ENCODE measurements at regions not wholly inside any gene's neighbourhood (a gene's known extent, or its start where the extent isn't known, plus 50 kb on each side); places are given as distances from the start of the nearest gene placed in this dataset.

GRCh38 chr1:164417016-164417704 is 141.8 kb upstream of the PBX1 start:
- in situ Hi-C loops (cut with MboI), result no loop called here
- H3K9ac ChIP-seq, result no peak overlapping the region
- H3K4me3 ChIP-seq, result no peak overlapping the region
- H4K20me1 ChIP-seq (ENCODE audit: insufficient read depth), result no peaks in the 10 kb centered on the region
- H3F3A ChIP-seq (ENCODE audit: insufficient read depth), result no peaks in the 10 kb centered on the region
- no peaks in the 10 kb centered on the region for H3K9me3 ChIP-seq (ENCODE audit: low read depth)
- no peak overlapping the region for H3K27ac ChIP-seq
- no peaks in the 10 kb centered on the region for H3K4me1 ChIP-seq (ENCODE audit: insufficient read depth)
- no peaks in the 10 kb centered on the region for H3K9me2 ChIP-seq (ENCODE audit: insufficient read depth)
- H3K4me2 ChIP-seq (ENCODE audit: unreplicated experiment), result no peak overlapping the region
- TF ChIP-seq EZH2phosphoT487 (IDR thresholded peaks at IDR 0.05; ENCODE audit: insufficient read depth, low read depth), result no peak
- TF ChIP-seq EZH2 (IDR thresholded peaks at IDR 0.05; ENCODE audit: insufficient read depth, poor library complexity, severe bottlenecking), result no peak
- H3K27me3 ChIP-seq (replicated peaks; ENCODE audit: insufficient read depth), result peaks cover 29% of the 10 kb centered on the region
- no peaks in the 10 kb centered on the region for H3K36me3 ChIP-seq (ENCODE audit: low read depth)
- H2AFZ ChIP-seq, result no peak overlapping the region
- no peaks in the 10 kb centered on the region for H3K79me2 ChIP-seq (ENCODE audit: insufficient read depth)
- WGBS, 2 experiments (ENCODE audit: low coverage in 1 of 2, low lambda C conversion rate in 2 of 2, missing lambda C conversion rate in 2 of 2), result 14 to 19% methylated on average over 2 of the region's 2 CpGs
- DNase-seq, result no peak

- Histone ChIP-seq H3K4me1 (ENCODE audit: insufficient read depth) (no peaks in the 10 kb centered on the region), H2AFZ (no peak overlapping the region), H3K4me3 (no peak overlapping the region), H3F3A (ENCODE audit: insufficient read depth) (no peaks in the 10 kb centered on the region), H3K4me2 (ENCODE audit: unreplicated experiment) (no peak overlapping the region), H3K9me2 (ENCODE audit: insufficient read depth) (no peaks in the 10 kb centered on the region), H4K20me1 (ENCODE audit: insufficient read depth) (no peaks in the 10 kb centered on the region), H3K36me3 (ENCODE audit: low read depth) (no peaks in the 10 kb centered on the region), H3K27me3 (replicated peaks; ENCODE audit: insufficient read depth) (peaks cover 12% of the 10 kb centered on the region; the same call in 1 of the 2 replicates), H3K9me3 (ENCODE audit: low read depth) (no peaks in the 10 kb centered on the region), H3K9ac (no peak overlapping the region), H3K27ac (no peak overlapping the region), H3K79me2 (ENCODE audit: insufficient read depth) (no peaks in the 10 kb centered on the region)
- in situ Hi-C loops (cut with MboI), result no loop called here
- 74 to 90% methylated on average over 1 of the region's 1 CpG for whole genome bisulfite sequencing, 2 experiments (ENCODE audit: low coverage in 1 of 2, low lambda C conversion rate in 2 of 2, missing lambda C conversion rate in 2 of 2)
- TF ChIP-seq EZH2 (IDR thresholded peaks at IDR 0.05; ENCODE audit: insufficient read depth, poor library complexity, severe bottlenecking) (no peak), EZH2phosphoT487 (IDR thresholded peaks at IDR 0.05; ENCODE audit: insufficient read depth, low read depth) (no peak)
- DNase-seq, result no peak
Observed at GRCh38 chr1:164423136-164423535, 135.8 kb upstream of the PBX1 start.

GRCh38 chr1:164433141-164433817 is 125.7 kb upstream of the PBX1 start:
- no peak overlapping the region for H3K4me3 ChIP-seq
- H3K36me3 ChIP-seq (ENCODE audit: low read depth), result no peaks in the 10 kb centered on the region
- no peak for DNase-seq
- no peaks in the 10 kb centered on the region for H3K4me1 ChIP-seq (ENCODE audit: insufficient read depth)
- H3F3A ChIP-seq (ENCODE audit: insufficient read depth), result no peaks in the 10 kb centered on the region
- H3K9ac ChIP-seq, result no peak overlapping the region
- no peak overlapping the region for H3K4me2 ChIP-seq (ENCODE audit: unreplicated experiment)
- TF ChIP-seq EZH2 (IDR thresholded peaks at IDR 0.05; ENCODE audit: insufficient read depth, poor library complexity, severe bottlenecking), result no peak
- in situ Hi-C loops (cut with MboI), result no loop called here
- no peaks in the 10 kb centered on the region for H4K20me1 ChIP-seq (ENCODE audit: insufficient read depth)
- H3K27ac ChIP-seq, result no peak overlapping the region
- no peaks in the 10 kb centered on the region for H3K79me2 ChIP-seq (ENCODE audit: insufficient read depth)
- 4 to 7% methylated on average over 3 of the region's 3 CpGs for WGBS, 2 experiments (ENCODE audit: low coverage in 1 of 2, low lambda C conversion rate in 2 of 2, missing lambda C conversion rate in 2 of 2)
- H3K27me3 ChIP-seq (replicated peaks; ENCODE audit: insufficient read depth), result no peaks in the 10 kb centered on the region
- no peaks in the 10 kb centered on the region for H3K9me3 ChIP-seq (ENCODE audit: low read depth)
- no peaks in the 10 kb centered on the region for H3K9me2 ChIP-seq (ENCODE audit: insufficient read depth)
- no peak overlapping the region for H2AFZ ChIP-seq

- no peak for TF ChIP-seq EZH2phosphoT487 (IDR thresholded peaks at IDR 0.05; ENCODE audit: insufficient read depth, low read depth)
- no peak for TF ChIP-seq EZH2 (IDR thresholded peaks at IDR 0.05; ENCODE audit: insufficient read depth, poor library complexity, severe bottlenecking)
Observed at GRCh38 chr1:164433818-164434170, 125.2 kb upstream of the PBX1 start.

More at GRCh38 chr1:164433818-164434170, 125.2 kb upstream of the PBX1 start:
- Histone ChIP-seq H3K9me2 (ENCODE audit: insufficient read depth) (no peaks in the 10 kb centered on the region), H3K4me1 (ENCODE audit: insufficient read depth) (no peaks in the 10 kb centered on the region), H3K27ac (no peak overlapping the region), H3K9ac (no peak overlapping the region), H3K27me3 (replicated peaks; ENCODE audit: insufficient read depth) (no peaks in the 10 kb centered on the region), H4K20me1 (ENCODE audit: insufficient read depth) (no peaks in the 10 kb centered on the region), H2AFZ (no peak overlapping the region), H3K79me2 (ENCODE audit: insufficient read depth) (no peaks in the 10 kb centered on the region), H3K4me3 (no peak overlapping the region), H3F3A (ENCODE audit: insufficient read depth) (no peaks in the 10 kb centered on the region), H3K36me3 (ENCODE audit: low read depth) (no peaks in the 10 kb centered on the region), H3K9me3 (ENCODE audit: low read depth) (no peaks in the 10 kb centered on the region), H3K4me2 (ENCODE audit: unreplicated experiment) (no peak overlapping the region)
- DNase-seq, result no peak
- in situ Hi-C loops (cut with MboI), result no loop called here
- WGBS, 2 experiments (ENCODE audit: low coverage in 1 of 2, low lambda C conversion rate in 2 of 2, missing lambda C conversion rate in 2 of 2), result 0 to 4% methylated on average over 1 of the region's 1 CpG
